H9 (cell line): ENCODE measurements at regions not wholly inside any gene's neighbourhood (a gene's known extent, or its start where the extent isn't known, plus 50 kb on each side); places are given as distances from the start of the nearest gene placed in this dataset.

ENCODE experiments used
- DNase-seq: peaks from one replicate; pipeline ENCODE4 v3.0.0-alpha.2; 2017
- H2AFZ ChIP-seq: one replicate; pipeline ENCODE4 v1.6.1; 2013; ENCODE audit warnings: mild to moderate bottlenecking, low read length, control low read depth, moderate library complexity
- H2AK5ac ChIP-seq: 2 replicates; pipeline ENCODE4 v1.6.1; 2013; ENCODE audit warnings: low read length, control low read depth, mixed read lengths; ENCODE audit not compliant: insufficient read length
- H2BK120ac ChIP-seq: one replicate; pipeline ENCODE4 v1.6.1; 2013; ENCODE audit warnings: low read depth, mild to moderate bottlenecking, low read length, control low read depth, inconsistent platforms; ENCODE audit not compliant: poor library complexity, severe bottlenecking
- H2BK12ac ChIP-seq: 2 replicates; pipeline ENCODE4 v1.6.1; 2013; ENCODE audit warnings: low read length, control low read depth, mixed read lengths, low read depth; ENCODE audit not compliant: insufficient read length
- H2BK15ac ChIP-seq: 2 replicates; pipeline ENCODE4 v1.6.1; 2013; ENCODE audit warnings: low read depth, low read length, control low read depth
- H2BK20ac ChIP-seq: one replicate; pipeline ENCODE4 v1.6.1; 2013; ENCODE audit warnings: low read depth, mild to moderate bottlenecking, low read length, control low read depth, inconsistent platforms; ENCODE audit not compliant: poor library complexity, severe bottlenecking
- H2BK5ac ChIP-seq: 2 replicates; pipeline ENCODE4 v1.6.1; 2013; ENCODE audit warnings: low read length, control low read depth, mixed read lengths; ENCODE audit not compliant: insufficient read length
- H3K14ac ChIP-seq: 2 replicates; pipeline ENCODE4 v1.6.1; 2013; ENCODE audit warnings: low read length, control low read depth; ENCODE audit not compliant: insufficient read depth
- H3K18ac ChIP-seq: 2 replicates; pipeline ENCODE4 v1.6.1; 2013; ENCODE audit warnings: low read depth, mild to moderate bottlenecking, mixed read lengths, low read length, control low read depth; ENCODE audit not compliant: insufficient read length
- H3K23ac ChIP-seq: 2 replicates; pipeline ENCODE4 v1.6.1; 2013; ENCODE audit warnings: low read length, control low read depth, mixed read lengths, low read depth; ENCODE audit not compliant: insufficient read length
- H3K23me2 ChIP-seq: 2 replicates; pipeline ENCODE4 v1.6.1; 2013; ENCODE audit warnings: low read depth, mild to moderate bottlenecking, mixed read lengths, low read length, control low read depth; ENCODE audit not compliant: insufficient read length, poor library complexity, severe bottlenecking
- H3K27ac ChIP-seq: 2 replicates; pipeline ENCODE4 v1.5.1; 2013; ENCODE audit warnings: low read length, control low read depth, mixed read lengths, low read depth; ENCODE audit not compliant: insufficient read length
- H3K27me3 ChIP-seq: 2 replicates; pipeline ENCODE4 v1.6.1; 2013; ENCODE audit warnings: low read length, control low read depth, inconsistent platforms; ENCODE audit not compliant: insufficient read depth
- H3K4ac ChIP-seq: 2 replicates; pipeline ENCODE4 v1.6.1; 2013; ENCODE audit warnings: low read depth, mild to moderate bottlenecking, control low read depth, inconsistent platforms, low read length, moderate library complexity
- H3K4me1 ChIP-seq: 2 replicates; pipeline ENCODE4 v1.6.1; 2013; ENCODE audit warnings: low read length, control low read depth, inconsistent platforms; ENCODE audit not compliant: insufficient read depth
- H3K4me2 ChIP-seq: 2 replicates; pipeline ENCODE4 v1.6.1; 2013; ENCODE audit warnings: low read length, control low read depth, mixed read lengths; ENCODE audit not compliant: insufficient read length, insufficient read depth
- H3K56ac ChIP-seq: 2 replicates; pipeline ENCODE4 v1.6.1; 2013; ENCODE audit warnings: low read depth, mild to moderate bottlenecking, mixed read lengths, low read length, control low read depth; ENCODE audit not compliant: insufficient read length
- H3K79me1 ChIP-seq: 2 replicates; pipeline ENCODE4 v1.6.1; 2013; ENCODE audit warnings: low read depth, mild to moderate bottlenecking, moderate library complexity, low read length, control low read depth, inconsistent platforms; ENCODE audit not compliant: insufficient read depth, poor library complexity, severe bottlenecking
- H3K79me2 ChIP-seq: 2 replicates; pipeline ENCODE4 v1.6.1; 2013; ENCODE audit warnings: low read length, control low read depth, inconsistent platforms; ENCODE audit not compliant: insufficient read depth
- H3K9ac ChIP-seq: 2 replicates; pipeline ENCODE4 v1.6.1; 2013; ENCODE audit warnings: low read length, control low read depth, mixed read lengths; ENCODE audit not compliant: insufficient read length; ENCODE audit errors: extremely low read depth
- H3K9me3 ChIP-seq: one replicate; pipeline ENCODE4 v1.6.1; 2013; ENCODE audit warnings: low read depth, low read length, inconsistent platforms; ENCODE audit not compliant: control insufficient read depth
- H3T11ph ChIP-seq: one replicate; pipeline ENCODE4 v1.6.1; 2013; ENCODE audit warnings: mild to moderate bottlenecking, low read length, control low read depth, inconsistent platforms
- H4K20me1 ChIP-seq: one replicate; pipeline ENCODE4 v1.6.1; 2013; ENCODE audit not compliant: control insufficient read depth, insufficient read length, insufficient read depth
- H4K5ac ChIP-seq: 2 replicates; pipeline ENCODE4 v1.6.1; 2013; ENCODE audit warnings: low read depth, mild to moderate bottlenecking, mixed read lengths, low read length, control low read depth; ENCODE audit not compliant: insufficient read length
- H4K8ac ChIP-seq: replicated peaks from 2 replicates; pipeline ENCODE4 v1.6.1; 2013; ENCODE audit warnings: low read length, control low read depth, mixed read lengths, low read depth; ENCODE audit not compliant: insufficient read length
- H4K91ac ChIP-seq: 2 replicates; pipeline ENCODE4 v1.6.1; 2013; ENCODE audit warnings: low read depth, mild to moderate bottlenecking, moderate library complexity, mixed read lengths, low read length, control low read depth; ENCODE audit not compliant: insufficient read length
- H3K27ac Mint-ChIP-seq, 3 experiments: 2 replicates in 2 of 3; 3 replicates in 1 of 3; pipeline ENCODE4 v1.8.0; 2020 to 2021; ENCODE audit warnings: mixed read lengths in 3 of 3, mild to moderate bottlenecking in 1 of 3, moderate library complexity in 1 of 3
- H3K27me3 Mint-ChIP-seq: 2 replicates; pipeline ENCODE4 v1.8.0; 2021; ENCODE audit warnings: low read depth, mild to moderate bottlenecking, moderate library complexity, mixed read lengths
- H3K36me3 Mint-ChIP-seq, 3 experiments: 2 replicates in 2 of 3; 3 replicates in 1 of 3; pipeline ENCODE4 v1.8.0; 2020 to 2021; ENCODE audit warnings: low read depth in 3 of 3, mixed read lengths in 3 of 3; ENCODE audit not compliant: insufficient read depth in 1 of 3
- H3K4me1 Mint-ChIP-seq, 2 experiments: 2 replicates each; pipeline ENCODE4 v1.8.0; 2020; ENCODE audit warnings: mixed read lengths in 2 of 2
- H3K4me3 Mint-ChIP-seq, 2 experiments: 2 replicates in 1 of 2; 3 replicates in 1 of 2; pipeline ENCODE4 v1.8.0; 2020 to 2021; ENCODE audit warnings: mild to moderate bottlenecking in 2 of 2, mixed read lengths in 2 of 2, moderate library complexity in 1 of 2
- H3K9me3 Mint-ChIP-seq, 2 experiments: 2 replicates in 1 of 2; 3 replicates in 1 of 2; pipeline ENCODE4 v1.8.0; 2020; ENCODE audit warnings: mild to moderate bottlenecking in 2 of 2, mixed read lengths in 2 of 2, moderate library complexity in 1 of 2
- CTCF ChIP-seq: fragments of 200-600 bp; sonication (generic); conservative IDR thresholded peaks from 3 replicates; pipeline ENCODE4 v1.8.0; 2021; ENCODE audit warnings: antibody characterized with exemption, mild to moderate bottlenecking
- WGBS: extraction: QIAGEN DNeasy Blood & Tissue Kit; methylation state at CpG from one replicate; pipeline ENCODE4 v1.1.7; 2013; ENCODE audit warnings: missing lambda C conversion rate, low lambda C conversion rate, mixed read lengths; ENCODE audit not compliant: insufficient read length; ENCODE audit errors: extremely low coverage; 5-methylcytosine and 5-hydroxymethylcytosine counted together

GRCh38 chr5:168128111-168128510 lies 163.3 kb upstream of the WWC1 start:
- no peaks in the 10 kb centered on the region for H3K4me1 ChIP-seq
- H3K36me3 Mint-ChIP-seq, result no peaks in the 10 kb centered on the region
- no peak overlapping the region for H3K4me2 ChIP-seq
- no peak for TF ChIP-seq CTCF
- no peak overlapping the region for H2BK12ac ChIP-seq
- H4K20me1 ChIP-seq, result no peaks in the 10 kb centered on the region
- no peaks in the 10 kb centered on the region for H3K79me1 ChIP-seq
- H3K23ac ChIP-seq, result no peak overlapping the region
- no peak overlapping the region for H4K8ac ChIP-seq
- peaks cover 3% of the 10 kb centered on the region for H3K27me3 Mint-ChIP-seq
- H3K27ac ChIP-seq, result no peak overlapping the region
- no peak overlapping the region for H3K14ac ChIP-seq
- H3K27me3 ChIP-seq, result no peaks in the 10 kb centered on the region
- no peaks in the 10 kb centered on the region for H3K9me3 ChIP-seq
- no peak overlapping the region for H3T11ph ChIP-seq
- no peak overlapping the region for H3K27ac Mint-ChIP-seq
- no peak for DNase-seq
- no peak overlapping the region for H2BK120ac ChIP-seq
- H3K4me3 Mint-ChIP-seq, result no peak overlapping the region
- H2BK20ac ChIP-seq, result no peak overlapping the region
- H3K4me1 Mint-ChIP-seq, result peaks cover 14 to 26% of the 10 kb centered on the region in 2 experiments
- no peak overlapping the region for H4K91ac ChIP-seq
- H3K4ac ChIP-seq, result no peak overlapping the region
- H3K9ac ChIP-seq, result no peak overlapping the region
- no peak overlapping the region for H4K5ac ChIP-seq
- no peaks in the 10 kb centered on the region for H3K79me2 ChIP-seq
- no peaks in the 10 kb centered on the region for H3K23me2 ChIP-seq
- no peak overlapping the region for H3K56ac ChIP-seq
- H3K18ac ChIP-seq, result no peak overlapping the region
- H3K9me3 Mint-ChIP-seq, result no peaks in the 10 kb centered on the region
- no peak overlapping the region for H2BK5ac ChIP-seq
- no peak overlapping the region for H2AK5ac ChIP-seq
- H2AFZ ChIP-seq, result no peak overlapping the region
- H2BK15ac ChIP-seq, result no peak overlapping the region
- no CpG with 5 or more reads among the region's 7 CpGs for WGBS
